A549 (cell line): ENCODE measurements at regions not wholly inside any gene's neighbourhood (a gene's known extent, or its start where the extent isn't known, plus 50 kb on each side); places are given as distances from the start of the nearest gene placed in this dataset.

ENCODE experiments used
- CBX8 ChIP-seq: fragments of 200-600 bp; sonication (generic); IDR thresholded peaks from 2 replicates; pipeline ENCODE4 v1.6.1; 2016
- CEBPB ChIP-seq, 2 experiments: fragments of >200 bp in 1 of 2; sonication (Bioruptor Twin) in 1 of 2; formaldehyde crosslinking in 1 of 2; IDR thresholded peaks; 2 replicates each; pipeline ENCODE4 v1.6.1; 2012 to 2016
- CTCF ChIP-seq: fragments of >200 bp; sonication (Bioruptor Twin); formaldehyde crosslinking; IDR thresholded peaks from 3 replicates; pipeline ENCODE4 v1.5.1; 2016
- KDM5A ChIP-seq: fragments of 200-600 bp; sonication (generic); IDR thresholded peaks from 2 replicates; pipeline ENCODE4 v1.6.1; 2016; ENCODE audit warnings: antibody characterized with exemption, mild to moderate bottlenecking
- POLR2A ChIP-seq: IDR thresholded peaks from 2 replicates; pipeline ENCODE4 v1.6.1; 2012; ENCODE audit warnings: mild to moderate bottlenecking, low read length
- RAD21 ChIP-seq, 2 experiments: fragments of >200 bp in 1 of 2; sonication (Bioruptor Twin) in 1 of 2; formaldehyde crosslinking in 1 of 2; IDR thresholded peaks in 1 of 2; conservative IDR thresholded peaks in 1 of 2; 2 replicates in 1 of 2; 3 replicates in 1 of 2; pipeline ENCODE4 v1.6.1; 2012 to 2018; ENCODE audit warnings: inconsistent platforms in 1 of 2

- TF ChIP-seq CTCF, result no peak
- no peak for TF ChIP-seq KDM5A
- TF ChIP-seq CBX8, result no peak
- no peak for TF ChIP-seq POLR2A
- TF ChIP-seq RAD21 (conservative IDR thresholded peaks at IDR 0.05 in 1 of 2, IDR thresholded peaks at IDR 0.05 in 1 of 2), result no peak
- TF ChIP-seq CEBPB (IDR thresholded peaks at IDR 0.05), result no peak
Observed at GRCh38 chr6:14202947-14203346, 85.4 kb downstream of the CD83 start.
